ENCODE measurements at regions not wholly inside any gene's neighbourhood (a gene's known extent, or its start where the extent isn't known, plus 50 kb on each side); places are given as distances from the start of the nearest gene placed in this dataset.
A peak's percentile ranks its signal among the peaks of the same experiment; 100 is the strongest.

GRCh38 chr7:101739775-101740398, 77.5 kb upstream of the CUX1 start:
- TF ChIP-seq CTCF (conservative IDR thresholded peaks at IDR 0.05), result no peak
- no peak for DNase-seq (ENCODE audit: low read depth, low spot score)
- Mint-ChIP-seq H3K4me1 (peaks cover 4% of the 10 kb centered on the region), H3K36me3 (ENCODE audit: low read depth) (no peaks in the 10 kb centered on the region), H3K27ac (ENCODE audit: unreplicated experiment) (peak overlapping the region; percentile 75), H3K9me3 (no peaks in the 10 kb centered on the region), H3K4me3 (no peak overlapping the region), H3K27me3 (ENCODE audit: low read depth) (peaks cover 10% of the 10 kb centered on the region)

GRCh38 chr7:101740981-101741725, 76.3 kb upstream of the CUX1 start:
- H3K27ac Mint-ChIP-seq (ENCODE audit: unreplicated experiment), result no peak overlapping the region
- TF ChIP-seq CTCF (conservative IDR thresholded peaks at IDR 0.05), result no peak
- peaks cover 7% of the 10 kb centered on the region for H3K4me1 Mint-ChIP-seq
- no peaks in the 10 kb centered on the region for H3K36me3 Mint-ChIP-seq (ENCODE audit: low read depth)
- H3K27me3 Mint-ChIP-seq (ENCODE audit: low read depth), result peaks cover 12% of the 10 kb centered on the region
- H3K4me3 Mint-ChIP-seq, result no peak overlapping the region
- H3K9me3 Mint-ChIP-seq, result no peaks in the 10 kb centered on the region
- DNase-seq (ENCODE audit: low read depth, low spot score), result no peak

GRCh38 chr7:101743241-101743994, 74.0 kb upstream of the CUX1 start:
- peak; percentile 56 for TF ChIP-seq CTCF (conservative IDR thresholded peaks at IDR 0.05)
- peak; percentile 56 for DNase-seq (ENCODE audit: low read depth, low spot score)
- H3K9me3 Mint-ChIP-seq, result no peaks in the 10 kb centered on the region
- peaks cover 9% of the 10 kb centered on the region for H3K27me3 Mint-ChIP-seq (ENCODE audit: low read depth)
- H3K36me3 Mint-ChIP-seq (ENCODE audit: low read depth), result no peaks in the 10 kb centered on the region
- peaks cover 14% of the 10 kb centered on the region for H3K4me1 Mint-ChIP-seq
- H3K4me3 Mint-ChIP-seq, result peak overlapping the region; percentile 90
- H3K27ac Mint-ChIP-seq (ENCODE audit: unreplicated experiment), result peak overlapping the region; percentile 35

- TF ChIP-seq CTCF (conservative IDR thresholded peaks at IDR 0.05), result no peak
- Mint-ChIP-seq H3K4me3 (peak overlapping the region; percentile 90), H3K27me3 (ENCODE audit: low read depth) (peaks cover 9% of the 10 kb centered on the region), H3K36me3 (ENCODE audit: low read depth) (no peaks in the 10 kb centered on the region), H3K4me1 (peaks cover 14% of the 10 kb centered on the region), H3K27ac (ENCODE audit: unreplicated experiment) (no peak overlapping the region), H3K9me3 (no peaks in the 10 kb centered on the region)
- peak; percentile 38 for DNase-seq (ENCODE audit: low read depth, low spot score)
Observed at GRCh38 chr7:101743995-101744360, 73.4 kb upstream of the CUX1 start.

- H3K9me3 Mint-ChIP-seq, result no peaks in the 10 kb centered on the region
- no peak for TF ChIP-seq CTCF (conservative IDR thresholded peaks at IDR 0.05)
- no peak overlapping the region for H3K27ac Mint-ChIP-seq (ENCODE audit: unreplicated experiment)
- no peak for DNase-seq (ENCODE audit: low read depth, low spot score)
- no peaks in the 10 kb centered on the region for H3K36me3 Mint-ChIP-seq (ENCODE audit: low read depth)
- peak overlapping the region; percentile 27 for H3K4me3 Mint-ChIP-seq
- peaks cover 14% of the 10 kb centered on the region for H3K4me1 Mint-ChIP-seq
- H3K27me3 Mint-ChIP-seq (ENCODE audit: low read depth), result peaks cover 9% of the 10 kb centered on the region
Observed at GRCh38 chr7:101744588-101744987, 72.8 kb upstream of the CUX1 start.

All from neural crest cell (in vitro differentiated cells).